T-helper 1 cell treated with Interleukin-12 subunit alpha and Interleukin-12 subunit beta and Interleukin-4 antibody, amounts not matched to agents 30 μg/mL and 1 μg/mL, for 36 hours (primary cell): ENCODE measurements at regions not wholly inside any gene's neighbourhood (a gene's known extent, or its start where the extent isn't known, plus 50 kb on each side); places are given as distances from the start of the nearest gene placed in this dataset.

Source experiments
- H3K27ac Mint-ChIP-seq: one replicate; pipeline ENCODE4 v1.8.0; 2021; ENCODE audit warnings: mild to moderate bottlenecking, mixed read lengths
- H3K27me3 Mint-ChIP-seq: one replicate; pipeline ENCODE4 v1.8.0; 2021; ENCODE audit warnings: low read depth, mixed read lengths
- H3K36me3 Mint-ChIP-seq: one replicate; pipeline ENCODE4 v1.8.0; 2021; ENCODE audit warnings: low read depth, mixed read lengths
- H3K4me1 Mint-ChIP-seq: one replicate; pipeline ENCODE4 v1.8.0; 2021; ENCODE audit warnings: low read depth, mixed read lengths
- H3K4me3 Mint-ChIP-seq: one replicate; pipeline ENCODE4 v1.8.0; 2021; ENCODE audit warnings: mild to moderate bottlenecking, moderate library complexity, mixed read lengths
- H3K9me3 Mint-ChIP-seq: one replicate; pipeline ENCODE4 v1.8.0; 2021; ENCODE audit warnings: mixed read lengths

DNA sequence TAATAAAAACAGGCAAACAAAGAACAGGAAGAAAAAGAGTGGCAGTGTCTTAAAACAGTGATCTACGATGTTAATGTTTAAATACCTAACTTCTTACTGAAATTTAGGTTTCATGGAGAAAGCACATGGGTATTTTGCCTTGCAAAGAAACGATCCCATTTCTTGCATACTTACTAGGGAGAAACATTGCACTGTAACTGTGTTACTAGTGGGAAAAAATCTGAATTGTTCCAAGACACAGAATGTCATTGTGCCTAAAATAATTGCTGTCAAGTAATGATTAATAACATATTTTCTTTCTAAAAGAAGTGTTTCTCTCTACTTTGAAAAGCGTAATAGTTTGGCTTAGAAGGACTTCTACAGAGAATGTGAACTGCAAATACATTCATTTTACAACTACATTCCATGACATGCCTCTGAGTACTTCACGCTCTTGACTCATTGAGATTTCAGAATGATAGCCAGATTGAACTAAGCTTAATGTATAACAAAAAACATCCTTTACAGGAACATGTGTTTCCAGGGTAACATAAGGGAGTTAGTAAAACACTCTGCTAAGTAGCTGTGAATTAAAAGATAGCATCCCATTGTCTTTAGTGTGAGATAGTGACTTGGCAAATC is 256.2 kb upstream of the CPNE8 start:
- H3K36me3 Mint-ChIP-seq, result no peaks in the 10 kb centered on the region
- H3K4me1 Mint-ChIP-seq, result no peaks in the 10 kb centered on the region
- H3K27ac Mint-ChIP-seq, result no peak overlapping the region
- H3K9me3 Mint-ChIP-seq, result peaks cover 6% of the 10 kb centered on the region
- H3K27me3 Mint-ChIP-seq, result no peaks in the 10 kb centered on the region
- H3K4me3 Mint-ChIP-seq, result no peak overlapping the region

DNA sequence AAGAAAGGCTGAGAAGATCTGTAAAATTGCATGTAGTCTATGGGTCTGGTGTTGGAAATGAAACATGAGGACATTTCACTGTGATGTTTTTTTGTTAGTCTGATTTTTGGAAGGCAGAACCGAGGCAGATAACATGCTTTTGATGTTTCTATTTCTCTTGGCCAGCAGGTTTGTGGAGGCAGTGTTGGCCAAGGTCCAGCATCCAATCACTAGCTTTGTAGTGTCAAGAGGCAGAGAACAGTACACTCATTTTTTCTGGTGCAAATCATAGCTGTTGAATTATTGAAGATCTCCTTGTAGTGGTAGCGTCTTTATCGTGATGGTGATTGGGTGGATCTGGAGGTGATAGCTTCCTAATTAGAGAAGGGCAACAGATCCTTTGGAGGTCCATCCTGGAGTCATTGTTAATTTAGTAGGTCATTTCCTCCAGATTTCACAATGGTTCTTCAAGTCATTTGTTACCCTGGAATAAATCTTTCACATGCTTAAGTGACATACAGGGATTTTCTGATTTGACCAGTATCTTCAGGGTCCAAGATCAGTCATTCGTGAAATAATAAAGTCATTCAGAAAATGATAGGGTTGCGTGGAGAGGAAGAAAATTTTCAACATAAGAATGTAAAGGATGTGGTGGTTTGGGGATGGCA is 252.4 kb upstream of the CPNE8 start:
- no peak overlapping the region for H3K4me3 Mint-ChIP-seq
- no peaks in the 10 kb centered on the region for H3K36me3 Mint-ChIP-seq
- H3K27me3 Mint-ChIP-seq, result no peaks in the 10 kb centered on the region
- H3K9me3 Mint-ChIP-seq, result peaks cover 6% of the 10 kb centered on the region
- H3K4me1 Mint-ChIP-seq, result no peaks in the 10 kb centered on the region
- H3K27ac Mint-ChIP-seq, result no peak overlapping the region

DNA sequence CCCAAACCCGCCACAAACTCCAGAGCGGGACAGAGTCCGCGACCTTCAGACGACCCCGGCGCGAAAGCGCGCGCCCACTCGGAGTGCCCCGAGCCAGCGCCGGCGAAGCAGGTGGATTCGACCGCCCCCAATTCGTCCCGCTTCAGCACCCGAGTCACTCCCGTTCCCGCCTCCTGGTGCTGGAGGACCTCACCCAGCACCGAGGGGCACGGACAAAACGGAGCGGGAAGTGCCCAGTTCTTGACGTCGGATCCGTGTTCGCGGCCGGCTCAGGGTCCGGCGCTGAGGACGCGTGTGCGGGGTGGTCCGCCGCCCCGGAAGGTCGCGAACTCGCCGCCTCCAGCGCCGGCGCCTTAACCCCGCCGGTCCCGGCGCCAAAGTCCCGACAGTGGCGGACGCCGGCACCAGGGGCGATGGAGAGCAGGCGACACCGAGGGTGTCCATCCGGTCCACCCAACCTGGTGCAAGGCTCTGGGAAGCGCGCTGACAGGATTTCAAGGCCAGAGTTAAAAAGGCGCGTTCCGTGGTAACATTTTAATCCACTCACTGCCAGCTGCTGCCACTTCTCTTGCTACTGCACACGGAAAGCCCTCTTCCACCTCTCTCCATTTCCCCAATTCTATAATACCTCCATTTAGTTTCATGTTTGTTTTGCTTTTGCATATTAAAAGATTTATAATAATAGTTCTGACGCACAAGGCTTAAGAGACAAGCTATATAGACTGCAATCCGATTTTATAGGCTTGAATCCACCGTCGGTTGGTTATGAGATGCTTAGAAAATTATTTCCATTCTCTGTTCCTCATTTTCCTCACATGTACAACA is 240.0 kb upstream of the CPNE8 start:
- no peak overlapping the region for H3K27ac Mint-ChIP-seq
- H3K4me3 Mint-ChIP-seq, result peak overlapping the region; percentile 4
- H3K27me3 Mint-ChIP-seq, result peaks cover 26% of the 10 kb centered on the region
- peaks cover 2% of the 10 kb centered on the region for H3K36me3 Mint-ChIP-seq
- H3K4me1 Mint-ChIP-seq, result no peaks in the 10 kb centered on the region
- H3K9me3 Mint-ChIP-seq, result peaks cover 11% of the 10 kb centered on the region

DNA sequence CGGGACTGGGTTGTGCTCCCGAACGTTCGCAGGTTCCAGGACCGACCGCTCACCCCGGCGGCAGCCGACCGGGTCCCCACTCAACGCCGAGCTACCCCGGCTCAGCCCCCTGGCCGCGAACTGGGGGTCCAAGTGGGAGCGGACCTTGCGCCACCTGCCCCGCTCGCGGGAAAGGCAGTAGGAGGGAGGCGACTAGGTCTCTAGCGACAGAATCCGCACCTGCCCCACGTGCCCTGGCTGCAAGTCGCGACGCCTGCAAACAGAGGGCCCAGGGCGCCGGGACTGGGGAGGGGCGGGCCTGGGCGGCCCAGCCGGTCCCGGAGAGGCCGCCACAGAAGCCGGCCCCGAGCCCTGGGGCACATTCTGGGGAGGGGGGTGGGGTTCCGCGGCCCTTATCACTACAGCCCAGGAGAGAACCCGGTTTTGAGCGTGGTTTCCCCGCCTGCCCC is 239.2 kb upstream of the CPNE8 start:
- H3K27ac Mint-ChIP-seq, result no peak overlapping the region
- peaks cover 2% of the 10 kb centered on the region for H3K36me3 Mint-ChIP-seq
- no peak overlapping the region for H3K4me3 Mint-ChIP-seq
- no peaks in the 10 kb centered on the region for H3K4me1 Mint-ChIP-seq
- H3K27me3 Mint-ChIP-seq, result peaks cover 26% of the 10 kb centered on the region
- H3K9me3 Mint-ChIP-seq, result peaks cover 6% of the 10 kb centered on the region

DNA sequence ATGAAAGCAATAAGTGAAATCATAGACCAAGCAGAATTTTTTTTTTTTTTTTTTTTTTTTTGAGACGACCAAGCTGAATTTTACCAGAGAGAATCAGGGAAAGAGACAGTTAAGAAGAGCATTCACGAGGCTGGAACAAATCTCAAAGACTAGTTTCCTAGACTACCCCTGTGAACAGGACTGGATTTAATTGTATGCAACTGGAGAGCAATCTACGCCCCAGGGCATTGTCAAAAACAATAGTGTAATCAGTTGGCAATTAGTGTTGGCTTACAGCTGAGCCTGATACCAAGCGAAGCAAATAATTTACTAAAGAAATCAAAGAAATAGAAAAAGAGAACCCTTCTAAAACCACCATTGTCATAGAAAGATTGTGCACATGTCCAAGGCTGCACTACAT is 232.9 kb upstream of the CPNE8 start:
- Mint-ChIP-seq H3K4me1 (no peaks in the 10 kb centered on the region), H3K9me3 (no peaks in the 10 kb centered on the region), H3K27me3 (peaks cover 6% of the 10 kb centered on the region), H3K4me3 (no peak overlapping the region), H3K27ac (no peak overlapping the region), H3K36me3 (no peaks in the 10 kb centered on the region)

DNA sequence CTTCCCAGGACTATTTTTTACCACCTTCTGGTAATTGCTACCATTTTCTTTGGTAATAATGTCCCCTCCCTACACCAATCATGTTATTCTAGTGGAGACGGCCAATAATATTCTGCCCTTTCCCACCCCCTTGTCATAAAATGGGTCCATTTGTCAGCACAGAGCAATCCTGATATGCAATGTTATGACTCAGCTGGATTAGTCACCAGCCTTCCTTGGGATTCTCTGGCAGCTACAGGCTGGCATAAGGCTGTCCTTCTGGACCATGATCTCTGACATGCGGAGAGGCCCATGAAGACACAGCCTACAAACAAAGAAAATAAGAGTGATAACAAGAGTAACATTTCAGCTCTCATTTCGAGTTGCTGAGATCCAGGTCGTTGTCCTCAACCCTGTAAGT is 222.0 kb upstream of the CPNE8 start:
- H3K4me3 Mint-ChIP-seq, result no peak overlapping the region
- H3K4me1 Mint-ChIP-seq, result no peaks in the 10 kb centered on the region
- H3K9me3 Mint-ChIP-seq, result no peaks in the 10 kb centered on the region
- H3K27ac Mint-ChIP-seq, result no peak overlapping the region
- no peaks in the 10 kb centered on the region for H3K36me3 Mint-ChIP-seq
- H3K27me3 Mint-ChIP-seq, result no peaks in the 10 kb centered on the region

DNA sequence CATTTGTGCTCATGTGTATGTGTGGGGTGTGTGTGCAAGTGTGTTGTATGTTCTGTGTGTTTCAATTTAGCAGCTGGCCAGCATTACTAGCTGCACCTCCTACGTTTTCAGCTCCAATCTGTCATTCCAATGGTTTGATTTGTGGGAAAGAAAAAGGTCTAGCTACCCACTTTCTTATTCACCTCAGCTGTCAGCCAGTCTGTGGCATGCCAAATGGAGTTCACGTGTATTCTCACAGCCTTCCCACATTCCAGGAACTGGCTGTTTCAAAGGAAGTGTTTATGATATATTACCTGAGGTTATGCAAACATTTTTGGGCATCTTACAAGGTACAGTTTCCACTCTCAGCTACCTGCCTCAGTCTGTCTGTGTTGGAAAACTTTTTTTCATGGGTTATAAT is 220.2 kb upstream of the CPNE8 start:
- no peaks in the 10 kb centered on the region for H3K27me3 Mint-ChIP-seq
- H3K4me1 Mint-ChIP-seq, result no peaks in the 10 kb centered on the region
- H3K36me3 Mint-ChIP-seq, result no peaks in the 10 kb centered on the region
- no peak overlapping the region for H3K27ac Mint-ChIP-seq
- no peak overlapping the region for H3K4me3 Mint-ChIP-seq
- no peaks in the 10 kb centered on the region for H3K9me3 Mint-ChIP-seq

DNA sequence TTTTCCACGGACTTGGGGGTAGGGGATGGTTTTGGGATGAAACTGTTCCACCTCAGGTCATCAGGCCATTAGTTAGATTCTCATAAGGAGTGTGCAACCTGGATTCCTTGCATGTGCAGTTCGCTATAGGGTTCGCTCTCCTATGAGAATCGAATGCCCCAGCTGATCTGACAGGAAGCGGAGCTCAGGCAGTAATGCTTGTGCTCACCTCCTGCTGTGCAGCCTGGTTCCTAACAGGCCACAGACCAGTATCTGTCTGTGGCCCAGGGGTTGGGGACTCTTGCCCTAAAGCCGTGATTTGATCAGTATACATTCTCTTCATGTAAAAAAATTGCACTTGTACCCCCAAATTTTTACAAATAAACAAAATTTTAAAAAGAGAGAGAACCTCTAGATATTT is 219.4 kb upstream of the CPNE8 start:
- Mint-ChIP-seq H3K36me3 (no peaks in the 10 kb centered on the region), H3K27ac (no peak overlapping the region), H3K9me3 (no peaks in the 10 kb centered on the region), H3K4me1 (no peaks in the 10 kb centered on the region), H3K27me3 (no peaks in the 10 kb centered on the region), H3K4me3 (no peak overlapping the region)

DNA sequence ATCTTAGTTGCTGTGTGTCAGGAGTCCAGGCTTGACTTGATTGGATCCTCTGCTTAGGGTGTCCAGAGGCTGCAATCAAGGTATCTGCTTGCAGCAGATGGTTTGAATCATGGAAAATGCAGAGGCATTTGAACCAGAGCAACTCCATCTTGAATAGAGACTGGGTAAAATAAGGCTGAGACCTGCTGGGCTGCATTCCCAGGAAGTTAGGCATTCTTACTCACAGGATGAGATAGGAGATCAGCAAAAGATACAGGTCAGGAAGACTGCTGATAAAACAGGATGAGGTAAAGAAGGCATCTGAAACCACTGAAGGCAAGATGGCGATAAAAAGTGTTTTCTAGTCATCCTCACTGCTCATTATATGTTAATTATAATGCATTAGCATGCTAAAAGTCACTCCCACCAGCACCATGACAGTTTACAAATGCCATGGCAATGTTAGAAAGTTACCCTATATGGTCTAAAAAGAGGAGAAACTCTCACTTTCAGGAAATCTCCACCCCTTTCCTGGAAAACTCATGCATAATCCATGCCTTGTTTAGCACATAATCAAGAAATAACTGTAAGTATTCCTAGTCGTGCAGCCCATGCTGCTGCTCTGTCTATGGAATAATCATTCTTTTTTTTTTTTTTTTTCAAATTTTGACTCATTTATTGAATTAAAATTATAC is 218.3 kb upstream of the CPNE8 start:
- Mint-ChIP-seq H3K4me1 (no peaks in the 10 kb centered on the region), H3K9me3 (no peaks in the 10 kb centered on the region), H3K36me3 (no peaks in the 10 kb centered on the region), H3K27ac (no peak overlapping the region), H3K4me3 (no peak overlapping the region), H3K27me3 (no peaks in the 10 kb centered on the region)

DNA sequence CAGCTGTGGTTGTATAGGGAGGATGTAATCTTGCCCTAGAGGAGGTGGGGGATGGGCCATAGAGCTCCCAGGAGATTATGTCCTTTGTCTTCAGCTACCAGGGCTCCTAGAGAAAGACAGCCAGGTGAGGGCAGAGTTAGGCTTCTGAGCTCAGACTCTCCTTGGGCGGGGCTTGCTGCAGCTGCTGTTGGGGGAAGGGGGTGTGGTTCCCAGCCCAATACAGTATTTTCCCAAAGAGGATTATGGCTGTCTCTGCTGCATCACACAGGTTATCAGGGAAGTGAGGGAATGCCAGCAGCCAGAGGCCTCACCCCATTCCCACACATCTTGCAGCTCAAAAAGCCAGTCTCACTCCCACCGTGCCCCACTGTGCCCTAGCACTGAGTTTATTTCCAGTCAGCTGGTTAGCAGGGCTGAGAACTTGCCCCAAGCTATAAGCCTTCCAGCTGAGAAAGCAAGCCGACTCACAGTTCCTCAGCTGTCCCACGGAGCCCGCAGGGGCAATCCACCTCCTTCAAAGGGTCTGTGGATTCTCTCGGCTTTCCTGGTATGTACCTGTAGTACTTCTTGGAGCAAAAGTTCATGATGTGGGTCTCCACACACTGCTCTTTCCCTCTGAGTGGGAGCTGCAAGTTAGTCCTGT is 217.3 kb upstream of the CPNE8 start:
- H3K27me3 Mint-ChIP-seq, result no peaks in the 10 kb centered on the region
- H3K4me1 Mint-ChIP-seq, result no peaks in the 10 kb centered on the region
- H3K4me3 Mint-ChIP-seq, result no peak overlapping the region
- H3K36me3 Mint-ChIP-seq, result no peaks in the 10 kb centered on the region
- no peak overlapping the region for H3K27ac Mint-ChIP-seq
- H3K9me3 Mint-ChIP-seq, result no peaks in the 10 kb centered on the region

DNA sequence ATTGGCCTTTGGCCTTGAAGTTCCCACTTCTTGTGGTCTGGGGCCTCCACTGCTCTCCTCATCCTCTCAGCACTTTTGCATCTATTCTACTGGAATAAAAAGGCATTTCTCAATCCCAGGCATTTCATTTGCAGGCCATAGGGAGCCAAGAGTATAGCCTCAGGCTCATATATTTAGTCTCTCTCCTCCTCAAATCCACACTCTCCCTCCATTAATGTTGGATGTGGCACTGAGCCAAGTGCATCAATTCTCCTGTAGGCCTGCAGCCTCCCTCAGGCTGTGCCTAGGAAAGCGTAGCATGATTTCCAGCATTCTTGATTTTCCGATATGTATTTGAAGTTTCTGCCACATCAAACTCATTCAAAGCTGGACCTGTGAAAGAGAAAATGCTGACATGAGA is 211.5 kb upstream of the CPNE8 start:
- H3K36me3 Mint-ChIP-seq, result no peaks in the 10 kb centered on the region
- H3K4me3 Mint-ChIP-seq, result no peak overlapping the region
- H3K9me3 Mint-ChIP-seq, result no peaks in the 10 kb centered on the region
- no peaks in the 10 kb centered on the region for H3K27me3 Mint-ChIP-seq
- H3K27ac Mint-ChIP-seq, result no peak overlapping the region
- H3K4me1 Mint-ChIP-seq, result no peaks in the 10 kb centered on the region

DNA sequence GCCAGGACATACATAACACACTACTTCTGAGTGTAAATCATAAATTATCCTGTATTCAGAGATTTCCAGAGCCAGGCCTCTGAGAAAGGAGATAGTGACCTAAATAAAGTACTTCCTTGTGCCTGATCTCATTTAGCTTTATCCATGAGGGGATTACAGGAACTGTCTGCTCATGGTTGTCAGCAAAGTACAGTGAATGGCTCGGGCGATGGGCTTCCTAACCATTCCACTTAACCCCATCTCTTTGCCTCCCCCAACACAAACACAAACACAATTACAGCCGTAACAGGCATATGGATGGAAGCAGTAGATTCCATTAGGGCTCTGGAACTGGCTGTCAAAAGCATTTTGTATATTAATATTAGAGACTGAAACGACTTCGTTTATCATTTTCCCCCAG is 206.7 kb upstream of the CPNE8 start:
- H3K4me1 Mint-ChIP-seq, result no peaks in the 10 kb centered on the region
- no peaks in the 10 kb centered on the region for H3K9me3 Mint-ChIP-seq
- H3K27ac Mint-ChIP-seq, result no peak overlapping the region
- H3K27me3 Mint-ChIP-seq, result no peaks in the 10 kb centered on the region
- no peak overlapping the region for H3K4me3 Mint-ChIP-seq
- H3K36me3 Mint-ChIP-seq, result no peaks in the 10 kb centered on the region

DNA sequence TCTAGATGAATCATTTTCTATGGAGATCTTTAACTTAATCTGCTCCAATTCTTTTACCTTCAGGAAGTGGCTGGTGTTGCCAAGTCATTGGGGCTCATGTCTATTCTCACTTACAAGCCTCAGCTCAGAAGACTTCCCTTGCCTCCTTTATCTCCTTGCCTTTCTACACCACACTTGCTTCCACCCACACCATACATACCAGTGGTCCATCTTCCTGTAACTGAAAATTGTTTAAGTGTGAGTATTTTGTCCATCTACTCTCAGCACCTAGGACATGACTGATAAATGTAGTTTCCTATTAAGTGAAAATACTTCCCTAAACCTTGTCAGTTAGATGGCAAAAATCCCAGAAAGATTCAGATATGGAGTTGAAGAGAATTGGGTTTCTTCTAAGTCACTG is 199.7 kb upstream of the CPNE8 start:
- no peak overlapping the region for H3K4me3 Mint-ChIP-seq
- no peaks in the 10 kb centered on the region for H3K27me3 Mint-ChIP-seq
- H3K9me3 Mint-ChIP-seq, result no peaks in the 10 kb centered on the region
- no peak overlapping the region for H3K27ac Mint-ChIP-seq
- H3K36me3 Mint-ChIP-seq, result no peaks in the 10 kb centered on the region
- H3K4me1 Mint-ChIP-seq, result no peaks in the 10 kb centered on the region

DNA sequence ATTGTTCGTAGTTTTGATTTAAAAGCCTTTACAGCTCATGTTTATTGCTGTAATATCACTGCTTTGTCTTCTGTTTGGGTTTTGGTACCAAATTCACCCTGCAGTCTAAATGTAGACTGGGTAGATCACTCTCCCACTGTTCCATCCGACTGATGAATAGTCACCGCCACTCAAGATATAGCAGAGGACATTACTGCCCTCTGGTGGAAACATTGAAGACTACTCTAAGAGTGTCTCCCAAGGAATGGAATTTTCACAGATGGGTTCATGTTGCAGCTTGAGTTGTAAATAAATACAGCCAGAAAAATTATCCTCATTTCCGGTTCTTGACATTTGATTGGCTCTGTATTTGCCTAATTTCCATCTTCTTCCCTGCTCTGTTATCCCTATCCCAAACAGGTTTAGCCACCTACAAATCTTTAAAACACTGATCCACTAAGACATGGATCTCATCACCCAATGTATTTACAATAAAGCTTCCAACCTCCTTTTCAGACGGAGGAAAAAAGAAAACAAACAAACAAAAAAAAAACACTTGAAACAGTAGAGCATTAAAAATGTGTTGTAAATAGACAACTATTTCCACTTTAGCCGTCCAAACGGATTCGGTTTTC is 198.3 kb upstream of the CPNE8 start:
- H3K27ac Mint-ChIP-seq, result no peak overlapping the region
- H3K36me3 Mint-ChIP-seq, result no peaks in the 10 kb centered on the region
- H3K4me1 Mint-ChIP-seq, result no peaks in the 10 kb centered on the region
- no peaks in the 10 kb centered on the region for H3K9me3 Mint-ChIP-seq
- peaks cover 4% of the 10 kb centered on the region for H3K27me3 Mint-ChIP-seq
- no peak overlapping the region for H3K4me3 Mint-ChIP-seq
